Stimulated activated naive CD4-positive, alpha-beta T cell (primary cell): ENCODE measurements at regions not wholly inside any gene's neighbourhood (a gene's known extent, or its start where the extent isn't known, plus 50 kb on each side); places are given as distances from the start of the nearest gene placed in this dataset.
"Not testable (repeated sequence)": the region's sequence is repeated elsewhere in the genome, so short reads cannot be mapped to it uniquely, and the experiment has no call there.

ENCODE experiments used
- DNase-seq, 6 experiments: peaks; one replicate each; lab custom pipeline; 2025; lab: John Stamatoyannopoulos, UW

- DNase-seq: no peak
Observed at GRCh38 chr4:181870326-181870725, 372.9 kb upstream of the TENM3 start.

- no peak for DNase-seq
Observed at GRCh38 chr4:181874602-181875001, 368.6 kb upstream of the TENM3 start.

- DNase-seq: no peak
Observed at GRCh38 chr4:181877329-181877848, 365.8 kb upstream of the TENM3 start.

GRCh38 chr4:181890031-181890430 is 353.2 kb upstream of the TENM3 start:
- DNase-seq: no peak

- no peak for DNase-seq
Observed at GRCh38 chr4:181890911-181891310, 352.3 kb upstream of the TENM3 start.

GRCh38 chr4:181896614-181897013 is 346.6 kb upstream of the TENM3 start:
- DNase-seq: no peak

GRCh38 chr4:181897935-181898334 is 345.3 kb upstream of the TENM3 start:
- DNase-seq: no peak

GRCh38 chr4:181902404-181902803 is 340.8 kb upstream of the TENM3 start:
- DNase-seq: not testable (repeated sequence)

- no peak for DNase-seq
Observed at GRCh38 chr4:181905708-181906107, 337.5 kb upstream of the TENM3 start.

GRCh38 chr4:181908168-181908567 is 335.0 kb upstream of the TENM3 start:
- DNase-seq: no peak

GRCh38 chr4:181909368-181909767 is 333.8 kb upstream of the TENM3 start:
- DNase-seq: no peak

GRCh38 chr4:181911420-181911819 is 331.8 kb upstream of the TENM3 start:
- DNase-seq: no peak

GRCh38 chr4:181933471-181933870 is 309.7 kb upstream of the TENM3 start:
- no peak for DNase-seq

GRCh38 chr4:181938631-181939030 is 304.6 kb upstream of the TENM3 start:
- no peak for DNase-seq

GRCh38 chr4:181939199-181939945 is 303.8 kb upstream of the TENM3 start:
- DNase-seq: no peak

- DNase-seq: no peak
Observed at GRCh38 chr4:181944527-181944926, 298.7 kb upstream of the TENM3 start.

GRCh38 chr4:181946902-181947301 is 296.3 kb upstream of the TENM3 start:
- DNase-seq: no peak

- no peak for DNase-seq
Observed at GRCh38 chr4:181948839-181949382, 294.3 kb upstream of the TENM3 start.

- DNase-seq: no peak
Observed at GRCh38 chr4:181949704-181950312, 293.4 kb upstream of the TENM3 start.

- no peak for DNase-seq
Observed at GRCh38 chr4:181950372-181951127, 292.7 kb upstream of the TENM3 start.

GRCh38 chr4:181951265-181951664 is 291.9 kb upstream of the TENM3 start:
- DNase-seq: no peak

GRCh38 chr4:181952478-181952877 is 290.7 kb upstream of the TENM3 start:
- DNase-seq: no peak

- DNase-seq: no peak
Observed at GRCh38 chr4:181956512-181956911, 286.7 kb upstream of the TENM3 start.
